Loucy (cell line): ENCODE measurements at regions not wholly inside any gene's neighbourhood (a gene's known extent, or its start where the extent isn't known, plus 50 kb on each side); places are given as distances from the start of the nearest gene placed in this dataset.

ENCODE experiments used
- CTCF ChIP-seq: fragments of 200-600 bp; sonication (generic); conservative IDR thresholded peaks from 2 replicates; pipeline ENCODE4 v1.5.1; 2014; ENCODE audit warnings: mild to moderate bottlenecking, antibody characterized with exemption, low read length
- EZH2phosphoT487 ChIP-seq: fragments of 200-600 bp; IDR thresholded peaks from 2 replicates; pipeline ENCODE4 v1.6.1; 2018; ENCODE audit warnings: antibody characterized with exemption, mild to moderate bottlenecking, moderate library complexity, borderline replicate concordance

GRCh38 chr6:73901986-73902385 lies 206.0 kb downstream of the CD109 start:
- no peak for TF ChIP-seq CTCF
- TF ChIP-seq EZH2phosphoT487: no peak
